Panc1 (cell line): ENCODE measurements at regions not wholly inside any gene's neighbourhood (a gene's known extent, or its start where the extent isn't known, plus 50 kb on each side); places are given as distances from the start of the nearest gene placed in this dataset.
"Not testable (repeated sequence)": the region's sequence is repeated elsewhere in the genome, so short reads cannot be mapped to it uniquely, and the experiment has no call there.

ENCODE experiments used
- CTCF ChIP-seq: fragments of 450-650 bp; IDR thresholded peaks from 2 replicates; pipeline ENCODE4 v1.5.1; 2017; ENCODE audit warnings: mild to moderate bottlenecking
- POLR2AphosphoS5 ChIP-seq: IDR thresholded peaks from 2 replicates; pipeline ENCODE4 v1.6.1; 2012; ENCODE audit warnings: mild to moderate bottlenecking, low read depth, low read length, moderate library complexity
- REST ChIP-seq, 2 experiments: IDR thresholded peaks; 2 replicates each; pipeline ENCODE4 v1.6.1; 2011 to 2012; ENCODE audit warnings: low read depth in 2 of 2, control low read depth in 1 of 2, low read length in 1 of 2, mild to moderate bottlenecking in 1 of 2, moderate library complexity in 1 of 2; ENCODE audit not compliant: insufficient read depth in 1 of 2

GRCh38 chrX:84267432-84267831 lies 79.4 kb upstream of the RPS6KA6 start:
- TF ChIP-seq POLR2AphosphoS5; REST (IDR thresholded peaks at IDR 0.05; ENCODE audit: insufficient read depth in 1 of 2, low read depth in 2 of 2, low read length in 1 of 2); CTCF: not testable (repeated sequence)
